NCI-H1105 (cell line): ENCODE measurements at regions not wholly inside any gene's neighbourhood (a gene's known extent, or its start where the extent isn't known, plus 50 kb on each side); places are given as distances from the start of the nearest gene placed in this dataset.

ENCODE experiments used
- DNase-seq: peaks from one replicate; lab custom pipeline; 2025; lab: John Stamatoyannopoulos, UW

DNA sequence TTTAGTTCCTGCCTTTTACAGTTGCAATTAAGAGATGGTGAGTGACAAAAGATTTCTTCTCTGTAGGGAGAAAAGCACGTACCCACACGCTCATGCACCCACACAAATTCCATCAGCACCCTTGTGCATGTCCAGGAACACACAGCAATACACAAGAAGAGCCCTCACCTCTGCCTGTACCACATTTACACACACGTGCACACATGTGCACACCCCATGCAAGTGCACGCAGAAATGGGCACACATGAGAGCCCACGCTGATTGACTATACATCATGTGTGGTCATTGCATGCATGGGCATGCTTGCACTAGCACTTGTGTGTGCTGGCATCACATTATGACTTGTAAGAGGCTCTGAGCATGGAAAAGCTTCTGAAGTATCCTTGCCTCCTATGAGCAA lies 70.5 kb downstream of the SERPINA3 start:
- DNase-seq, result no peak

DNA sequence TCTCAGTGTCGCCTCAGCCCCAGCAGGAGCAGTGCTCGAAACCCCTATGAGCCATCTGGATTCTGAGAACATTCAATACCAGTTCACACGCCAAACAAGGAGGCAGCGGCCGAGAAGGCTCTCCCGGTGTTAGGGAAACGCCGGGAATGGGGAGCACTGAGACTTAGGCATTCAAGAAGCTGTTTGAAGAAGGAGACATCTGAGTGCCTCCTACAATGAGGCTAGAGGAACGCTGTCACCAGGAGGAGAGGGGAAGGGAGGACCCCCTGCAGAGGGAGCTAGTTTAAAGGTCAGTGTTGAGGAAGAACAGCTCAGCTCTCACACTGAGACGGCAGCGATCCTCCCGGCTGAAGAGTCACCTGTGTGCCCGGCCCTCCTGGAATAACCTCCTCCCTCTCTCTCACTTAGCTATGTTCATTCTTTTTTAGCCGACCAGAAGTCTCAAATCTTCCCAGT lies 69.9 kb downstream of the SERPINA3 start:
- DNase-seq, result no peak

DNA sequence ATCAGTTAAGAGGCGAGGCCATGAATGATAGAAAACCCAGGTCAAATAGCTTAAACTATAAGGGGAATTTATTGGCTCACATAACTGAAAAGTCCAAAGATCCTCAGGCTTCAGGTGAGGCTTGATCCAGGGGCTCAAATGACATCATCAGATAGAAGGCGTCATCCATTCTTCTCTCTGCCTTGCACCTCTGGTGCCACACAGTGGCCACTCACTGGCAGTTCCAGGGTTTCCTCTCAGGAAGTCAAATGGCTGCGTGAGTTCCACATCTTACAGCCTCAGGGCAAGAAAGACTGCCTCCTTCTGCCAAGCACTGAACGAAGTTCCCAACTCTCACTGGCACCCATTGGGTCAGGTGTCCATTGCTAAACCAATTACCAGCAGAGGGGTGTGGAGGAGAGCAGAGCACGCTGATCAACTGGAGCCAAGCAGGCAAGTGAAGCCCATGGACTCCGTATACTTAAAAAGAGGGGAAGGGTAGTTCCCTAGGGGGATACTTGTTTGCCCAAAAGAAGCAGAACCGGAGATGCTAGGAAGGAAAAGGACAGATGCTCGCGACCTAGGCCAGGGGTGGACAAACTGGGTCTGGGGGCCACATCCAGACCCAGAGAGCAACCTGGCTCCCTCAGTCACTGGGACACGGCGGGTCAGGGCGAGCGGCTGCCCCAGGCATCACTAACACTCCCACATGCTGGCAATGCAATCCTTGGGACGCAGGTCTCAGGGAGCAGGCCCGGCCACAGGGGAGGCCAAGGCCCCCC lies 69.3 kb downstream of the SERPINA3 start:
- no peak for DNase-seq

DNA sequence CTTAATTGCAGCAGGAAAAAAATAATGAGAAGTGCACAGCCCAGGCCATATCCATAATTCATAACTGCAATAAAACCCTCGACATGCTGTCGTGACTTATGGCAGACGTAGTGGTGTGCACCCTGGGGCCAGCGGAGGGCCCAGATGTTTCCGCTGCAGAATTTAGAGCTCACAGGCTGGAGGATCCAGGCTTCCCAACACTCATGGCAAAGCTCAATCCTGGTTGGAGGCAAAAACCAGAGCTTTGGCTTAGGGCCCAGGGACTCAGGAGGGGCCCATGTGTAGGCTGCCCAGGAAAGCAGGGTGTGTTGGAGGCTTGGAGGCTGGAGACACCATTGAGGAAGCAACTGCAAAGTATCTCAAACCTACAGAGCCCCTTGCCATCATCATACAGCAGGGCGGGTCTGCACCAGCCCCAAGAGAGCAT lies 68.7 kb downstream of the SERPINA3 start:
- DNase-seq, result no peak

DNA sequence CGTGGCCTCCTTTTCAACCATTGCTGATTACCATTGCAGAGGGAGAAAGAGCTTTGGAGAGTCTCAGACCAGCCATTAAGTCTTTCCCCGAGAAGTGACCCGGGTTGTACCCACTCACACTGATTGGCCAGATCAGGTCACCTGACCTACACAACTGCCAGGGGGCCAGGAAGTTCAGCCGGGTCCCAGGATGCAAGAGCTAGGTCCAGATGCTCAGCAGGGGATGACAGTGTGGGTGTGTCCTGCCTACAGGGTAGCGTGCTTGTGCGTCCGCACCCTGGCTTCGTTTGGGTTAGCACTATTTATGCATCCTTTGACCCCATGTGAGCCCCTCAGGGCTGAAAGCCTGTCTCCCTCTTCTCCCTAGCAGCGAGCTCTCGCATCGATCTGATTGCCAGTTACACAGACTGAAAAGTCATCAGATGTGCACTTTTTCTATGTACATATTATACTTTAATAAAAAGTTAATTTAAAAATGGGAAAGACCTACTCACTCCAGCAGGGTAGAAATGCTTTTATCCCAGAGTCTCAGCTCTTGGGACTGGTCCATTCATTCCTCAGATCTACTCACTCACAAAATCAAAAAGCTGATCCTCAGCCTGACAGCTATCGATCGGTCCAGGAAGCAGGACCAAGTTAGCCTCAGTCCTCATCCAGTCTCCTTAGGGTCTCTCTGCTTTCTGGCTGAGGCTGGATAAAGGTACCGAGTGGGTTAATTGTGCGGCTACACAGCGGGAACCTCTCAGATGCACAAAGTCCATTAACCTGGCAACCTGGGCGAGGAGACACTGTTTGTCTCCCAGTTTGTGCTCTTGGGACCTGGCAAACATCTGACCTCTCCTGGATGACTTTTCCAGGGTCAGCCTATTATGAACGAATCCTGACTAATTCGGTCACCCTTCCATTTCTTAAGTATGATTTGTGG lies 68.0 kb downstream of the SERPINA3 start:
- no peak for DNase-seq

DNA sequence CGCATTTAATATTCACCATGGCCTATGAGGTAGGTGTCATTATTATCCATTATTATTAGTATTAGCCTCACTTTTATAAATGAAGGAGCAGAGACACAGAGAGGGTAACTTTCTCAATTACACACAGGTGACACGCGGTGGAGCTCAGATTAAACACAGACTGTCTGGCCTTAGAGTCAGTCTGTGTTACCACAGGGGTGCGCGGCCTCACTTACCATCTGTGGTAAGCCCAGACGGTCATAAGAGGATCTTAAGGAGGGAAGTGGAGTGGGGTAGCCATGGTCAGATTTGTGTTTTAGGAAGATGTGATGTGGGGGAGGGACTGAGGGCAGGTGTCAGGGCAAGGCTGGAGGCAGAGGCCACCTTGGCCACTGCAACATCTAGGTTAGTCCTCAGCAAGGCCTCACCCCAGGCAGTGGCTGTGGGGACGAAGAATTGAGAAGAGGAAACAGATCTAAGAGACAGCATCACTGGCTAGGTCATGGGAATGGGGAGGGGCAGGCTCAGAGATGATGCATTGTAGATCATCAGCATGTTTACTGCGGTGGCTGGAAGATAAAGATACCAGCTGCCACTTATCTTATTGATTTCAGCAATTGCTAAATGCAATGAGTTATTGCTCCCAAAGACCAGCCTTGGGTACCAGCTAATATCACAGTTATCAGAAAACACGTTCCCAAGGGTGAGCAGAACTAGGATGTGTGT lies 67.1 kb downstream of the SERPINA3 start:
- no peak for DNase-seq

DNA sequence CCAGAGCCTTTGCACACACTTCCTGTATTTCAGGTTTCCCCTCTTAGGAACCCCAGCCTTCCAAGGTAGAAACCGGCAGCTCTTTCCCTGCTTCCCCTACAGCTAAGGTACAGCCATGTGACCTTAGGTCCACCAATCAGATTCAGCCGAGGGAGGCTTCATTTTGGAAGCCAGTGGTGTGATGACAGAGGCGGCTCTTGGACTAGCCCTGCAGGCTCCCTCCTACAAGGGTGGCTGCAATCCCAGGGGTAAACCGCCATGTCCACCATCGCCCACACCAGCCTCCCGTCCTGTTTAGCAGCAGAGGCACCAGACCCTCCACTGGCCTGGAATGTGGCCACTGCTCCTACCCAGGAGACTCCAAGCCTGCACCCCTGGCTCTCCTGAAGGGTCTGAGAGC lies 65.6 kb downstream of the SERPINA3 start:
- no peak for DNase-seq

DNA sequence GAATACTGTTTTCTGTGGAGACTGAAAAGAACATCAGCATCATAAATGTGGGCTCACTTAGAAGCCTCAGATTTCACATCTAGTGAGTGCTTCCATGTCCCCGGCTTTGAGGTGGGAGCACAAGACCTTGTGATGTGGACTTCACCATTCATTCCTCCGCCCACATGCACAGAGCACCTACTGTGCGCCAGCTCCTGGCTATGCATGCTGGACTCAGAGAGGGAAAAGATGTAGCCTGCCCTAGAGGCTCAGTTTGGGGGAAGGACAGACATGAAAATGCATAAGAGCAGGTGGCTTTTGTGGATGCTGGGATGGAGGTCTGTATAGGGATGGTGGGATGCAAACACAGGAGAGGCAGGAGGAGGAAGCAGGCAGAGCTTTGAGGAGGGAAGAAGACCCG lies 65.0 kb downstream of the SERPINA3 start:
- no peak for DNase-seq

DNA sequence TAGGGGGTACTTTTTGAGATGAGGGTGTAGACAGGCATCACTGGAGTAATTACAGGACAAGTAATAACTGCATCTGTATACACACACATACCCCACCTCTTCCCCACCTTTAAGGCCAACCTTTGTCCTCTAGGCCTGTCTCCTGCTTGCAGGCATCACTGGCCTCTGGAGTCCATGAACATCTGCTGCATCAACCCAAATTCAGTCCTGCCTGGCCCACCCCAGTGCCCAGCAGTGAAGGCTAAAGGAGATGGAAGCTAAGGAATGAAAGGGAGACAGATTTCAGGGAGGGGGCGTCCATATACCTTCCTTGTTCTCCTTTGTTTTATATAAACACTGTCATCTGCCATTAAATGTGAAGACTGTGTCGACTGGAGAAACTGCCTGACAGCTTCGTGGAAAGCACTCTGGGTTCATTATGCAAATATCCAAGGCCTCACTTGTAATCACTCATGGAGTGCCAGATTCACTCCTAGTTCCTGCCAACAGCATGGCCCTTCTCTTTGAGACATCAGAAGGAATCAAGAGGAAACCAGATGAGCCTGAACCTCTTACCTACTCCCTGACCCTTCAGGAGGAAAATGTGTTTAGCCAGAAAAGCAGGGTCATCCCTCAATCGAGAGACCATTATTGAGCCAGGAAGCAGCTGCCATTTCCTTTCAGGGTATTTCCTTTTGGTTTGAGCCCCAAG lies 64.4 kb downstream of the SERPINA3 start:
- DNase-seq, result no peak

DNA sequence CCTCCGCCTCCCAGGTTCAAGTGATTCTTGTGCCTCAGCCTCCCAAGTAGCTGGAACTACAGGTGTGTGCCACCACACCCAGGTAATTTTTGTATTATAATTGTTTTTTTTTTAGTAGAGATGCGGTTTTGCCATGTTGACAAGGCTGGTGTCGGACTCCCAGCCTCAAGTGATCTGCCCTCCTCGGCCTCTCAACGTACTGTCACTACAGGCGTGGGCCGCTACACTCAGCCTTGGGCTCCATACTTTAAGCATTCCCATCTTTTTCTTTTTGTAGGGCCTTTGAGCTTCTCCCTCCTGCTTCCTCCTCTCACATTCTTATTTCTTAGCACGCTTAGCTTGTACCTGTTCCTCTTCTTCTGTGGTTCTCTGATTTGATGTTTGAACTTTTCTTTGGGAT lies 62.8 kb downstream of the SERPINA3 start:
- no peak for DNase-seq

DNA sequence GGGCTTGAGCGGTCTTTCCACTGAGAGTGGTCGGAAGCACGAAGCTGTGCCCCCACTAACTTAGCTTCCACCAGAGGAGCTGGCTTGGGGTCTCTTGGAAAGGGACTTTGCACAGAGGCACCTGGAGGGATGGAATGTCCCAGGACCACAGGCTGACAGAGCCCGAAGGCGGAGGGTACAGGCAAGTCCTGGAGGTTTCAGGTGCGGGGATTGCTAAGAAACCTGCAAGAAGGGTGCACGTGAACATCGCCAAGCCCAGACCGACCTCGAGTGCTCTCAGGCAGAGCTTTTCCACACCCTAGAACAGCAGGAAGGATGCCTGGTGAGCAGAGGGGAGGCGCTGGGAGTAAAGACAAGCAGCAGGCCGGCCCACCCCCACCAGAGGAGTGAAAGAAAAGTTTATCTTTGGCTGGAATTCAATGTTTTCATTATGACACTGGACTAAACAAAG lies 61.6 kb downstream of the SERPINA3 start:
- DNase-seq, result no peak
